Prostate gland (tissue), 2 donors: ENCODE measurements at regions not wholly inside any gene's neighbourhood (a gene's known extent, or its start where the extent isn't known, plus 50 kb on each side); places are given as distances from the start of the nearest gene placed in this dataset.
A peak's percentile ranks its signal among the peaks of the same experiment; 100 is the strongest.

Experiments
- DNase-seq: peaks from one replicate; pipeline ENCODE4 v3.0.0-alpha.2; 2019; ENCODE audit warnings: low spot score
- H3K27ac ChIP-seq, 2 donors: fragments of 200-600 bp; sonication (generic); 2 replicates each; pipeline ENCODE4 v1.5.1; 2017 to 2019
- H3K27me3 ChIP-seq: fragments of 200-600 bp; sonication (generic); replicated peaks from 2 replicates; pipeline ENCODE4 v1.5.1; 2019; ENCODE audit not compliant: insufficient read depth
- H3K36me3 ChIP-seq, 2 donors: fragments of 200-600 bp; sonication (generic); 1 replicate in 1 of 2; 2 replicates in 1 of 2; pipeline versions ENCODE4 v1.5.1 to v1.8.1; 2017 to 2019
- H3K4me1 ChIP-seq: fragments of 200-600 bp; sonication (generic); replicated peaks from 2 replicates; pipeline ENCODE4 v1.5.1; 2019
- H3K4me3 ChIP-seq, 2 donors: fragments of 200-600 bp; sonication (generic); 2 replicates each; pipeline ENCODE4 v1.5.1; 2017 to 2019
- H3K9me3 ChIP-seq: fragments of 200-600 bp; sonication (generic); 2 replicates; pipeline ENCODE4 v1.5.1; 2017
- CTCF ChIP-seq, 4 experiments: fragments of 200-600 bp in 2 of 4; fragments of 450-650 bp in 2 of 4; sonication (generic) in 2 of 4; IDR thresholded peaks; 1 replicate in 3 of 4; 2 replicates in 1 of 4; pipeline ENCODE4 v1.5.1; 2016 to 2019; ENCODE audit warnings: antibody characterized with exemption in 4 of 4, mild to moderate bottlenecking in 2 of 4, moderate library complexity in 2 of 4
- POLR2A ChIP-seq: fragments of 450-650 bp; IDR thresholded peaks from one replicate; pipeline ENCODE4 v1.6.1; 2016; ENCODE audit warnings: antibody characterized with exemption, mild to moderate bottlenecking
- POLR2AphosphoS5 ChIP-seq: sonication (generic); formaldehyde crosslinking; IDR thresholded peaks from one replicate; pipeline ENCODE4 v1.6.1; 2017; ENCODE audit warnings: antibody characterized with exemption
- WGBS: methylation state at CpG from one replicate; pipeline ENCODE4 v1.1.5; 2018; 5-methylcytosine and 5-hydroxymethylcytosine counted together
- intact Hi-C: fragments of 100-400 bp; cut with DNase I; formaldehyde crosslinking; loops from one replicate; pipeline ENCODE4 v1.14.2; 2022

- no peaks in the 10 kb centered on the region for H3K27me3 ChIP-seq
- H3K4me3 ChIP-seq: no peak overlapping the region
- no peaks in the 10 kb centered on the region for H3K4me1 ChIP-seq
- H3K27ac ChIP-seq: no peak overlapping the region
- no peak for TF ChIP-seq CTCF (IDR thresholded peaks at IDR 0.05)
- no peak for TF ChIP-seq POLR2A
- no peak for TF ChIP-seq POLR2AphosphoS5
- intact Hi-C loops: no loop called here
- no peaks in the 10 kb centered on the region for H3K36me3 ChIP-seq
- no peaks in the 10 kb centered on the region for H3K9me3 ChIP-seq
- no peak for DNase-seq
These were observed 87.8 kb upstream of the DOCK10 start for GRCh38 chr2:225130093-225130492.

- intact Hi-C loops: loop anchor here (5.0 kb wide), 1 partner anchor 538 kb away; no protein-coding TSS in a partner anchor
- no peak overlapping the region for H3K27ac ChIP-seq
- H3K9me3 ChIP-seq: no peaks in the 10 kb centered on the region
- no peaks in the 10 kb centered on the region for H3K27me3 ChIP-seq
- H3K4me1 ChIP-seq: no peaks in the 10 kb centered on the region
- no peaks in the 10 kb centered on the region for H3K36me3 ChIP-seq
- no peak for DNase-seq
- no peak overlapping the region for H3K4me3 ChIP-seq
- TF ChIP-seq CTCF (IDR thresholded peaks at IDR 0.05): no peak
- TF ChIP-seq POLR2AphosphoS5: no peak
- TF ChIP-seq POLR2A: no peak
- WGBS: 61% methylated on average over 7 of the region's 7 CpGs
These were observed 82.2 kb upstream of the DOCK10 start for GRCh38 chr2:225124311-225125017.

GRCh38 chr2:225122583-225123486, 80.6 kb upstream of the DOCK10 start:
- Histone ChIP-seq H3K4me1 (no peaks in the 10 kb centered on the region), H3K4me3 (no peak overlapping the region), H3K36me3 (no peaks in the 10 kb centered on the region), H3K9me3 (no peaks in the 10 kb centered on the region), H3K27me3 (no peaks in the 10 kb centered on the region), H3K27ac (no peak overlapping the region)
- WGBS: 52% methylated on average over 15 of the region's 15 CpGs
- intact Hi-C loops: loop anchor here (5.0 kb wide), 1 partner anchor 539 kb away; no protein-coding TSS in a partner anchor
- no peak for DNase-seq
- TF ChIP-seq CTCF (IDR thresholded peaks at IDR 0.05): peak in 3 of 4 experiments; percentile 26 to 48 (median 40)
- TF ChIP-seq POLR2A: no peak

- no peak for DNase-seq
- H3K27me3 ChIP-seq: no peaks in the 10 kb centered on the region
- no peaks in the 10 kb centered on the region for H3K4me1 ChIP-seq
- intact Hi-C loops: loop anchor here (5.0 kb wide), 1 partner anchor 540 kb away; no protein-coding TSS in a partner anchor
- 82% methylated on average over 8 of the region's 8 CpGs for WGBS
- TF ChIP-seq CTCF (IDR thresholded peaks at IDR 0.05) (no peak), POLR2AphosphoS5 (no peak), POLR2A (no peak)
- H3K4me3 ChIP-seq: no peak overlapping the region
- no peak overlapping the region for H3K27ac ChIP-seq
- H3K36me3 ChIP-seq: no peaks in the 10 kb centered on the region
- H3K9me3 ChIP-seq: no peaks in the 10 kb centered on the region
These were observed 79.7 kb upstream of the DOCK10 start for GRCh38 chr2:225122007-225122406.
